ENCODE measurements at regions not wholly inside any gene's neighbourhood (a gene's known extent, or its start where the extent isn't known, plus 50 kb on each side); places are given as distances from the start of the nearest gene placed in this dataset.

DNA sequence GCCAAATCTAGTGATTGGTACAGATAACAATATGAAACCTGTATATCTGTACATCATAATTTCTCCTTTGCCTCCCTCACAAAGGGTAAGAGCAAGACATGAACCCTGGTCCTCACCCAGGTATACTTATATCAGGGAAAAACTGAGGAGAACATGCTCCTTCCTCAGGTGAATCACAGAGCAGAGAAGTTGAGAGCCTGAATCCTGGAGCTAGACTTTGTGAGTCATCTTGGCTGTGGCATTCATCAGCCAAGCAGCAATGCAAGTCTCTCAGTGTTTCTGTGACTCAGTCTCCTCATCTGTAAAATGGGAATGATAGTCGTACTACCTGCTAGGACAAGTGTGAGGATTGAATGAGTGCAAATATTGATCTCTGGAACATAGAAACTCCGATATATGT, 165.7 kb upstream of the ADAMTS9 start:
- no peak overlapping the region for H3K27ac ChIP-seq
- no peaks in the 10 kb centered on the region for H3K9me3 ChIP-seq (ENCODE audit: low read depth, low read length)
- no peaks in the 10 kb centered on the region for H3K36me3 ChIP-seq (ENCODE audit: insufficient read depth, low read length)
- H3K4me3 ChIP-seq, result no peak overlapping the region
- DNase-seq (ENCODE audit: low read depth, low spot score), result no peak
- TF ChIP-seq POLR2AphosphoS5 (IDR thresholded peaks at IDR 0.05; ENCODE audit: borderline replicate concordance, low read depth, low read length), result no peak
- no peak for TF ChIP-seq EZH2 (IDR thresholded peaks at IDR 0.05)
- no peak for TF ChIP-seq FOXP2 (optimal IDR thresholded peaks at IDR 0.05; ENCODE audit: control extremely low read depth, extremely low read length, insufficient read depth)
- no peak overlapping the region for H3K9ac ChIP-seq (ENCODE audit: insufficient read length)

DNA sequence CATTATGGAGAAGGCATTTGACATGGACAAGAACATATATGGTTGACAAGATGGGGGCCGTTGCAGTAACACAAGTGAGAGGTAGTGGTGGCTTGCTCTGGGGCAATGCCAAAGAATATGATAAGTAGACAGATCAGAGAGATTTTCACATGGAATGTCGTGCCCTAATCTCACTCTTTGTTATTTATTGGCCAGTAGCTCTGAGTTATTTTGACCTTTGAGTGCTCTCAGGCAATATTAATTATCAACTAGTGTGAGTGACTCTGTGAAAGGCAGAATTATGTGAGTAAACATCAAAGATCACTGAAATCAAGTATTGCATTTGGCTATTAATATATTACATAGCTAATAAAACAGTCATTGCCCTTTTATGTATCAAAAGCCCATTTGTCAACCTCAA, 164.9 kb upstream of the ADAMTS9 start:
- TF ChIP-seq EZH2 (IDR thresholded peaks at IDR 0.05), result no peak
- no peak for TF ChIP-seq POLR2AphosphoS5 (IDR thresholded peaks at IDR 0.05; ENCODE audit: borderline replicate concordance, low read depth, low read length)
- TF ChIP-seq FOXP2 (optimal IDR thresholded peaks at IDR 0.05; ENCODE audit: control extremely low read depth, extremely low read length, insufficient read depth), result no peak
- Histone ChIP-seq H3K27ac (no peak overlapping the region), H3K9me3 (ENCODE audit: low read depth, low read length) (no peaks in the 10 kb centered on the region), H3K36me3 (ENCODE audit: insufficient read depth, low read length) (no peaks in the 10 kb centered on the region), H3K4me3 (no peak overlapping the region), H3K9ac (ENCODE audit: insufficient read length) (no peak overlapping the region)
- DNase-seq (ENCODE audit: low read depth, low spot score), result no peak

DNA sequence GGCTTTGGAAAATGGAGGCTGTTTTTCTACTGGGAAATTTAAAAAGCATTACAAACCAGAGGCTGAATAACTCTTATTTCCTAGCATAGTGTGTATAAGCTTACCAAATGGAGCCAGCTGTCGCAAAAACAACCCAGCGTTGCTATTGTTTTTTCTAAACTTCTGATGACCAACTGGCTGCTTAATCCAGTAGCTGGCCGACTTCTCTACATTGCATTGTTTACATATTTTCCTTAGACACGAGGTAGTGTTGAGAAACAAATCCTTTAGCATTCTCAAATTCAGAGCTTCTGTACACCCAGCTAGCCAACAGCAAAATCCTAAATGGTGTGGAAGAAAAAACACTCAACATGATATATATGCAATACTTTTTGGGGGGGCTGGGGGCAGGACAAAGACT, 161.0 kb upstream of the ADAMTS9 start:
- TF ChIP-seq FOXP2 (optimal IDR thresholded peaks at IDR 0.05; ENCODE audit: control extremely low read depth, extremely low read length, insufficient read depth), result no peak
- Histone ChIP-seq H3K9me3 (ENCODE audit: low read depth, low read length) (no peaks in the 10 kb centered on the region), H3K36me3 (ENCODE audit: insufficient read depth, low read length) (no peaks in the 10 kb centered on the region), H3K9ac (ENCODE audit: insufficient read length) (no peak overlapping the region), H3K4me3 (no peak overlapping the region), H3K27ac (no peak overlapping the region)
- DNase-seq (ENCODE audit: low read depth, low spot score), result no peak

DNA sequence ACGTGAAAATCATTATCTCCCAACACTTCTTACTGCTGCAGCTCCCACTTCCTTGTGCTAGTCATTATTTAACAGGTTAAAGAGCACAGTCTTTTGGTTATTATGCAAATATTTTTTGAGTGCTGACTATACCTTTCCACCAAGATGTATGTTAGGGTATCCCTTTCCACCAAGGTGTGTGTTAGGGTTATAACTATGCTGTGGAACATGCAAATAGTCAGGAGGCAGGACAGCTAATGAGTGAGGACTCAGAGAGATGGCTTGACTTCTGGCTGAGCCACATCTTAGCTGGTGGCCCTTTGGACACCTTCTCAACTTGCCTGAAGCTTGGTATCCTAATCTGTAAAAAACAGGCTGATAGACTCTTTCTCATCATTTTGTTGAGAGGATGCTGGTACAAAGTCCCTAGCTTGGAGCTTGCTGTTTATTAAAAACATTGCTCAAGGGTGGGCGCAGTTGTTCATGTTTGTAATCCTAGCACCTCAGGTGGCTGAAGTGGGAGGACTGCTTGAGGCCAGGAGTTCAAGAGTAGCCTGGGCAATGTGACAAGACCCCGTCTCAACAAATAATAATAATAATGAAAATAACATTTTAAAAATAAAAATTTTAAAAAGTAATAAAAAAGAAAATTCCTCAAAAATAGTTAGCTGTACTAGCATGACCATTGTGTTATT, 160.5 kb upstream of the ADAMTS9 start:
- H3K27ac ChIP-seq, result no peak overlapping the region
- H3K36me3 ChIP-seq (ENCODE audit: insufficient read depth, low read length), result no peaks in the 10 kb centered on the region
- H3K9ac ChIP-seq (ENCODE audit: insufficient read length), result no peak overlapping the region
- no peak for TF ChIP-seq EZH2 (IDR thresholded peaks at IDR 0.05)
- no peak for TF ChIP-seq POLR2AphosphoS5 (IDR thresholded peaks at IDR 0.05; ENCODE audit: borderline replicate concordance, low read depth, low read length)
- no peak for TF ChIP-seq FOXP2 (optimal IDR thresholded peaks at IDR 0.05; ENCODE audit: control extremely low read depth, extremely low read length, insufficient read depth)
- DNase-seq (ENCODE audit: low read depth, low spot score), result no peak
- no peak overlapping the region for H3K4me3 ChIP-seq
- H3K9me3 ChIP-seq (ENCODE audit: low read depth, low read length), result no peaks in the 10 kb centered on the region

- Histone ChIP-seq H3K27ac (no peak overlapping the region), H3K9me3 (ENCODE audit: low read depth, low read length) (no peaks in the 10 kb centered on the region), H3K4me3 (no peak overlapping the region), H3K36me3 (ENCODE audit: insufficient read depth, low read length) (no peaks in the 10 kb centered on the region), H3K9ac (ENCODE audit: insufficient read length) (no peak overlapping the region)
- TF ChIP-seq POLR2AphosphoS5 (IDR thresholded peaks at IDR 0.05; ENCODE audit: borderline replicate concordance, low read depth, low read length) (no peak), FOXP2 (optimal IDR thresholded peaks at IDR 0.05; ENCODE audit: control extremely low read depth, extremely low read length, insufficient read depth) (no peak), EZH2 (IDR thresholded peaks at IDR 0.05) (no peak)
- no peak for DNase-seq (ENCODE audit: low read depth, low spot score)
Measured at GRCh38 chr3:64844558-64844957, 156.8 kb upstream of the ADAMTS9 start.

GRCh38 chr3:64837986-64838735, 150.4 kb upstream of the ADAMTS9 start:
- TF ChIP-seq FOXP2 (optimal IDR thresholded peaks at IDR 0.05; ENCODE audit: control extremely low read depth, extremely low read length, insufficient read depth) (no peak), POLR2AphosphoS5 (IDR thresholded peaks at IDR 0.05; ENCODE audit: borderline replicate concordance, low read depth, low read length) (no peak), EZH2 (IDR thresholded peaks at IDR 0.05) (no peak)
- H3K9me3 ChIP-seq (ENCODE audit: low read depth, low read length), result no peaks in the 10 kb centered on the region
- H3K27ac ChIP-seq, result no peak overlapping the region
- no peak overlapping the region for H3K9ac ChIP-seq (ENCODE audit: insufficient read length)
- DNase-seq (ENCODE audit: low read depth, low spot score), result no peak
- H3K36me3 ChIP-seq (ENCODE audit: insufficient read depth, low read length), result no peaks in the 10 kb centered on the region
- no peak overlapping the region for H3K4me3 ChIP-seq

DNA sequence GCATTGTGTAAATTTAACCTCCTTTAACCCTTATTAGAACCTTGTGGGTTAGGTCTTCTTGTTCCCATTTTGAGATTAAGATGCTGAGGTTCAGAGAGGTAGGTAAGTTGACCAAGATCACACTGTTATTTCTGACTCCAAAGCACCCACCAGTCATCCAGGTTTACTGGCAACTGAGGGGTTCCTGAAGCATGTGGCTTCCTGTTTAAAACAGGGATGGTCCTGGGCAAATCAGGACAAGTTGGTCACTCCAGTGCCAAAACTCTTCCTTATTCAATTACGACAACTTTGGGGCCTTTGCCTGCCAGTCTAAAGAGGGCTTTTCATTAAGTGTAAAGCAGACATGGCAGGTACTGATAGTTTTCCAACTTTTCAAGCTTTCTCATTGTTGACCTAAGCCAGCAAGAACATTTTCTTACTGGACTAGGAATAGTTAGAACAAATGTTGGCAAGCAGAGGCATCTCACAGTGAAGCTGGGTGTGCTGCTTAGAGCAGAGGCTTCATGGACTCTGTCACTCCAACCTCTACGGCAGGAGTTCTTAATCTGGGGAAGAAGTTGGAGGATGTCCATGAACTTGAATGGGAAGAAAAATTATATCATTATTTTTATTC, 149.4 kb upstream of the ADAMTS9 start:
- Histone ChIP-seq H3K36me3 (ENCODE audit: insufficient read depth, low read length) (no peaks in the 10 kb centered on the region), H3K9me3 (ENCODE audit: low read depth, low read length) (no peaks in the 10 kb centered on the region), H3K27ac (no peak overlapping the region), H3K9ac (ENCODE audit: insufficient read length) (no peak overlapping the region), H3K4me3 (no peak overlapping the region)
- no peak for DNase-seq (ENCODE audit: low read depth, low spot score)
- no peak for TF ChIP-seq EZH2 (IDR thresholded peaks at IDR 0.05)
- no peak for TF ChIP-seq FOXP2 (optimal IDR thresholded peaks at IDR 0.05; ENCODE audit: control extremely low read depth, extremely low read length, insufficient read depth)
- TF ChIP-seq POLR2AphosphoS5 (IDR thresholded peaks at IDR 0.05; ENCODE audit: borderline replicate concordance, low read depth, low read length), result no peak

DNA sequence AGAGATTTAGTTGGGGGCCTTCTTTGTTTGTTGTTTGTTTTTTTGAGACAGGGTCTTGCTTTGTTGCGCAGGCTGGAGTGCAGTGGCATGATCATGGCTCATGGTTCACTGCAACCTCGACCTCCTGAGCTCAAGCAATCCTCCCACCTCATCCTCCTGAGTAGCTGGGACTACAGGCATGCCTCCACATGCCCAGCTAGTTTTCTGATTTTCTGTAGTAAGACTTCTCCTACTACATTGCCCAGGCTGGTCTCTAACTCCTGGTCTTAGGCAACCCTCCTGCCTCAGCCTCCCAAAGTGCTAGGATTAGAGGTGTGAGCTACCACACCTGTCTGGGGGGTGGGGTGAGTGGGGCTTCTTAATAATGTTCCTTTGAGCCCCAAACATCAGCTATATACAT, 148.3 kb upstream of the ADAMTS9 start:
- TF ChIP-seq POLR2AphosphoS5 (IDR thresholded peaks at IDR 0.05; ENCODE audit: borderline replicate concordance, low read depth, low read length) (no peak), EZH2 (IDR thresholded peaks at IDR 0.05) (no peak), FOXP2 (optimal IDR thresholded peaks at IDR 0.05; ENCODE audit: control extremely low read depth, extremely low read length, insufficient read depth) (no peak)
- no peak overlapping the region for H3K27ac ChIP-seq
- DNase-seq (ENCODE audit: low read depth, low spot score), result no peak
- H3K4me3 ChIP-seq, result no peak overlapping the region
- no peaks in the 10 kb centered on the region for H3K9me3 ChIP-seq (ENCODE audit: low read depth, low read length)
- no peak overlapping the region for H3K9ac ChIP-seq (ENCODE audit: insufficient read length)
- H3K36me3 ChIP-seq (ENCODE audit: insufficient read depth, low read length), result no peaks in the 10 kb centered on the region

Data from SK-N-MC (cell line).